GM12892 (cell line): ENCODE measurements at regions not wholly inside any gene's neighbourhood (a gene's known extent, or its start where the extent isn't known, plus 50 kb on each side); places are given as distances from the start of the nearest gene placed in this dataset.
A peak's percentile ranks its signal among the peaks of the same experiment; 100 is the strongest.

Source experiments
- DNase-seq: peaks from one replicate; pipeline ENCODE4 v3.0.0; 2011; ENCODE audit not compliant: insufficient read length
- FAIRE-seq: peaks from 2 replicates; lab custom pipeline; 2011; peaks lifted over from hg19 to GRCh38; lab: Jason Lieb, UNC
- POLR2A ChIP-seq: IDR thresholded peaks from 2 replicates; pipeline ENCODE4 v1.6.1; 2011; ENCODE audit warnings: low read depth, low read length, control low read depth
- POLR2AphosphoS5 ChIP-seq: IDR thresholded peaks from 2 replicates; pipeline ENCODE4 v1.6.1; 2011; ENCODE audit warnings: low read depth, low read length, control low read depth
- TAF1 ChIP-seq: IDR thresholded peaks from 2 replicates; pipeline ENCODE4 v1.6.1; 2011; ENCODE audit warnings: low read depth, mild to moderate bottlenecking, control low read depth, low read length, borderline replicate concordance

GRCh38 chr5:40397976-40398375 lies 281.7 kb upstream of the PTGER4 start:
- no peak for FAIRE-seq
- DNase-seq = no peak
- TF ChIP-seq POLR2AphosphoS5 (no peak), TAF1 (no peak), POLR2A (no peak)

DNA sequence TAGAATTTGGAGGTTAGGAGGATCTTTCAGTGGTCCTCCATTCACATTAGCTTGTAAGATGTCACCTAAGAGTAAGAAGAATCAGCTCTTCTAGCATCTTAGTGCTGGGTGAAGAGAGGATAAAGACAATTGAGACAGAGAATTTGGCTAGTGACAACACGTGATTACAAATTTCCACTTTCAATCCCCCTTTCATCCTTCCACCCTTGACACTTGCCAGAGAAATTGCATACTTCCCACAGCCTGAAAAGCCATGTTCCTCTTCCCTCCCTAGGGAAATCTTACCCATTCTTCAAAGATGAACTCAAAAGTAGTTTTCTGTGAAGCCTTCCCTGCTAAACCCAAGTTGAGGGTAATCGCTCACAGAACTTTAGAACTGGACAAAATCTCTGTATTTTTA lies 282.6 kb upstream of the PTGER4 start:
- FAIRE-seq (no peak), DNase-seq (no peak)
- TF ChIP-seq POLR2A (no peak), POLR2AphosphoS5 (no peak), TAF1 (no peak)

GRCh38 chr5:40396317-40396716 lies 283.4 kb upstream of the PTGER4 start:
- no peak for DNase-seq
- no peak for FAIRE-seq
- TF ChIP-seq TAF1 = no peak
- no peak for TF ChIP-seq POLR2A
- TF ChIP-seq POLR2AphosphoS5 = no peak

DNA sequence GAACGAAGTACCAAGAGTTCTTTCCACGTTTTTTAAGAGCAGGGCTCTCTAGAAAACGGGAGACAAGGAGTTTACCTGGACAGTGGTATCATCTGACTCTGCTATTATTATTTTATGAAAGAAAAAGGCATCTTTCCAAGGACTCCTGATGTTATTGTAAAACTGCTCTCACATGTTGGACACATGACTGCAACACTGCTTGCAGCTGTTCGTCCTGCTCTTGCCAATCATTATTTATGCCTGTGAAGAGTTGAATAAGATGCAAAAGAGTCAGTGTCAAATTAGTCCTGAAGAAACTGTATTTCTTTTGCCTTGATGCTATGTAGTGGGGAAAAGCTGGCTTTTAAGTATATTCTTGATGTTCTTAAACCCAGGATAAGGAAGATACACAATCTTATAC lies 284.5 kb upstream of the PTGER4 start:
- DNase-seq = no peak
- no peak for FAIRE-seq
- TF ChIP-seq POLR2A (no peak), TAF1 (no peak), POLR2AphosphoS5 (no peak)

DNA sequence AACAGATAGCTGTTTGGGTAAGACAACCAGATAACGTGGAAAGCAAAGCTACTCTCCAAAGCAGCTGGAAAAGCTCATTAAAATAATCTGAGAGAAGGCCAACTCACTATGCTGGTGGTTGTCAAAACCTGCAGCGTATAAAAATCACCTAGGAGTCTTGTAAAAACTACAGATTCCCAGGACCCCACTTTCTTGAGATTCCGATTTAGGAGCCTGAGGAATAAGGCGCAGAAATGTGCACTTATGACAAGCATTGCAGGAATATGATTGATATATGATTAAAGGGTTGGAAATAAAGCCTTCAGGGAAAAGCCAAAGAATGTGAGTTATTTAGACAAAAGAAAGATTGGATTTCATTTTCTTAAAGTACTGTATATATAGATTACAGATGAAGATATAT lies 285.0 kb upstream of the PTGER4 start:
- no peak for DNase-seq
- FAIRE-seq = no peak
- no peak for TF ChIP-seq TAF1
- TF ChIP-seq POLR2A = no peak
- TF ChIP-seq POLR2AphosphoS5 = no peak

GRCh38 chr5:40391642-40392041 lies 288.1 kb upstream of the PTGER4 start:
- no peak for FAIRE-seq
- TF ChIP-seq POLR2AphosphoS5 (no peak), TAF1 (no peak), POLR2A (no peak)
- no peak for DNase-seq

- FAIRE-seq (no peak), DNase-seq (no peak)
- TF ChIP-seq TAF1 (no peak), POLR2A (no peak), POLR2AphosphoS5 (no peak)
These were observed 289.2 kb upstream of the PTGER4 start for GRCh38 chr5:40390281-40391149.

DNA sequence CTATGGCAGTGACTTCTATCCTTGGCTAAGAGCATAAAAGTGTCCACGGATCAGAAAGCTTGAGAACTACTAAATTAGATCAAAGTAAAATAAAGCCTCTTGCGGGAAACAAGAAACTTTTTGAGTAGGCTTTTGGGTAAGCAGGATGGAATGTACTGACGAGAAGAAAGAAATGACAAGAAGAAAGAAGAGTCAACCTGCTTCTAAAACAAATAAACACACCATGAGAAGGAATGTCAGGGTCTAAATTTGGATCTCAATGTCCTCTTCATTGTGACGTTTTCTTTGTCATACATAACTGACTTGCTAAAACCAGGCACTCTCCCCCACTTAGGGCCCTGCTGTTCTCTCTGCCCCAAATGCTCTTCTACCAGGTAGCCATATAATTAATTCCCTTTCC lies 290.1 kb upstream of the PTGER4 start:
- FAIRE-seq = no peak

GRCh38 chr5:40386289-40386688 lies 293.4 kb upstream of the PTGER4 start:
- FAIRE-seq (peak; percentile 9), DNase-seq (no peak)
- TF ChIP-seq POLR2AphosphoS5 = no peak
- TF ChIP-seq TAF1 = no peak
- no peak for TF ChIP-seq POLR2A

More for the DNA sequence above, 290.1 kb upstream of the PTGER4 start:
- no peak for DNase-seq
- TF ChIP-seq POLR2A (no peak), POLR2AphosphoS5 (no peak), TAF1 (no peak)

- DNase-seq (no peak), FAIRE-seq (no peak)
These were observed 294.2 kb upstream of the PTGER4 start for GRCh38 chr5:40385544-40385943.

GRCh38 chr5:40384782-40385390 lies 294.8 kb upstream of the PTGER4 start:
- FAIRE-seq (no peak), DNase-seq (no peak)
- no peak for TF ChIP-seq POLR2A
- TF ChIP-seq POLR2AphosphoS5 = no peak
- no peak for TF ChIP-seq TAF1

More at GRCh38 chr5:40385544-40385943, 294.2 kb upstream of the PTGER4 start:
- no peak for TF ChIP-seq POLR2A
- no peak for TF ChIP-seq POLR2AphosphoS5
- no peak for TF ChIP-seq TAF1
